Stimulated activated naive CD8-positive, alpha-beta T cell treated with anti-CD3 and anti-CD28 coated beads, Interleukin-15, amount 100 ng/mL, for 72 hours (primary cell): ENCODE measurements at regions not wholly inside any gene's neighbourhood (a gene's known extent, or its start where the extent isn't known, plus 50 kb on each side); places are given as distances from the start of the nearest gene placed in this dataset.
"Not testable (repeated sequence)": the region's sequence is repeated elsewhere in the genome, so short reads cannot be mapped to it uniquely, and the experiment has no call there.

ENCODE experiments used
- ATAC-seq: fragments of 150-1000 bp; cut with Tn5 transposase; 2 replicates; pipeline ENCODE4 v1.10.0; 2021; ENCODE audit warnings: mild to moderate bottlenecking, moderate library complexity
- DNase-seq, 2 donors: peaks; one replicate each; pipeline ENCODE4 v3.0.0; 2021 to 2022
- H3K27ac Mint-ChIP-seq, 2 donors: one replicate each; pipeline ENCODE4 v1.8.0; 2022; ENCODE audit warnings: mild to moderate bottlenecking in 2 of 2, mixed read lengths in 2 of 2, moderate library complexity in 2 of 2
- H3K27me3 Mint-ChIP-seq: one replicate; pipeline ENCODE4 v1.8.0; 2022; ENCODE audit warnings: mixed read lengths
- H3K4me1 Mint-ChIP-seq: one replicate; pipeline ENCODE4 v1.8.0; 2022; ENCODE audit warnings: mild to moderate bottlenecking, mixed read lengths
- H3K4me3 Mint-ChIP-seq, 2 donors: one replicate each; pipeline ENCODE4 v1.8.0; 2022; ENCODE audit warnings: mild to moderate bottlenecking in 2 of 2, mixed read lengths in 2 of 2, moderate library complexity in 1 of 2
- H3K9me3 Mint-ChIP-seq, 2 donors: one replicate each; pipeline ENCODE4 v1.8.0; 2022; ENCODE audit warnings: mixed read lengths in 2 of 2

DNA sequence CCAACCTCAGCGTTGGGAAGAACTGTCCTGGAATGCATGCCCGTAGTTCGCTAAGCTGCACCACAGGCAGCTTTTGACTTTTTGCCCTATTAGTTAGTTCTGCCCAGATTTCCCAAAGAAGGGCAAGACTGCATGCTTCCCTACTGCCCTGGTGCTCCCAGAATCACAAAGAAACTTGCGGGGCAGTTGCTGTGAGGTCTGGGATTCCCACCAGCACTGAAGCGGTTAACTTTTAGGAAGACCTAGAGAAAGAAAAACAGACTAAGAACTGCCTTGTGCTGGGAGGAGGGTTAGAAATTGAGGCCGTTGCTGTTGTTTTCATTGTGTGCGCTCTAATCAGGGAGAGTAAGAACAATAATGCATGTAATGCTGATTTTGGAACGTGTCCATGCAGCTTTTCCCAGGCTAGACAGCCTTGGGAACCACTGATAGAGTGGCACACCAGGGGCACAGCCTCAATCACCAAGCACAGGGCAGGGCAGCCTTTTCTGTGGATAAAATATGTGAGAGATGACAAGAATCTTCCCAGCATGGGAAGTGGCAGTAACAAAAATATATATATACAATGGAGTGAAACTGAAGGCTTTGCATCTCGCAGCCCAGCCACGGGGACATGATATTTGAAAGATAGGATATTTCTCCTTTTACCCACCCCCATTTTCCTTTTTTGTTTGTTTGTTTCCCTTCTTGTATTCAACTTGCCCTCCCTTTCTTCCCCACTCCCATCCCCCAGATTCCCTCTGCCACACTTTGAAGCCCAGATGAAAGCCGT, 137.7 kb upstream of the HEY2 start:
- H3K27ac Mint-ChIP-seq, result peak overlapping the region in 1 of 2 donors; percentile 59
- no peak overlapping the region for H3K4me3 Mint-ChIP-seq
- no peaks in the 10 kb centered on the region for H3K9me3 Mint-ChIP-seq
- DNase-seq (no peak), ATAC-seq (no peak)
- H3K27me3 Mint-ChIP-seq, result peaks cover 37% of the 10 kb centered on the region
- no peaks in the 10 kb centered on the region for H3K4me1 Mint-ChIP-seq

DNA sequence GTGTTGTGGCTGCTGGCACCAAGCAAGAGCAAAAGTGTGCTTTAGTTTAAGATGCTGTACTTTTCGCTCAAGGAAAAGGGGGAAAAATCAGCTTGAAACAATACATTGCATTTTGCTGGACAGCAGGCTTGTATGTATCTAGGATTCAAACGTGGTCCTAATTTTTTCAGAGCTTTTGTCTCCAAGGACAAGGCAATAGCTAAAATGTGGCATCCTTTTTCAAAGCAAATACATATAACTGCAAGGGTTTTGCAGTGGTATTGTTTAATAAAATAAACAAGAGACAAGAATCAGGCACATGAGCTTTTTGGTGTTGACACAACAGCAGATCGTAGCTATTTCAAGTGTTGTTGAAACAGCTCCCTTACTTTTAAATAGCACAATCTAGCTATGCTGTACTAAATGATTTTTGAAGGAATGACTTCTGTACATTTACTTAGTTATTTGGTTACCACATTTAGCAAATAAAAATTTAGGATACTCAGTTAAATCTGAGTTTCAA, 137.0 kb upstream of the HEY2 start:
- no peaks in the 10 kb centered on the region for H3K9me3 Mint-ChIP-seq
- peak overlapping the region in 1 of 2 donors; percentile 59 for H3K27ac Mint-ChIP-seq
- no peaks in the 10 kb centered on the region for H3K4me1 Mint-ChIP-seq
- no peak overlapping the region for H3K4me3 Mint-ChIP-seq
- peaks cover 37% of the 10 kb centered on the region for H3K27me3 Mint-ChIP-seq
- ATAC-seq, result no peak
- no peak for DNase-seq

GRCh38 chr6:125618629-125619028, 130.8 kb upstream of the HEY2 start:
- DNase-seq, result no peak
- H3K4me1 Mint-ChIP-seq, result no peaks in the 10 kb centered on the region
- no peak for ATAC-seq
- H3K4me3 Mint-ChIP-seq, result no peak overlapping the region
- H3K27ac Mint-ChIP-seq, result no peak overlapping the region
- H3K9me3 Mint-ChIP-seq, result no peaks in the 10 kb centered on the region
- H3K27me3 Mint-ChIP-seq, result peaks cover 24% of the 10 kb centered on the region

GRCh38 chr6:125623085-125623484, 126.3 kb upstream of the HEY2 start:
- Mint-ChIP-seq H3K4me3 (no peak overlapping the region), H3K27ac (peak overlapping the region in 1 of 2 donors; percentile 80), H3K4me1 (no peaks in the 10 kb centered on the region), H3K27me3 (no peaks in the 10 kb centered on the region), H3K9me3 (no peaks in the 10 kb centered on the region)
- DNase-seq (no peak), ATAC-seq (no peak)

DNA sequence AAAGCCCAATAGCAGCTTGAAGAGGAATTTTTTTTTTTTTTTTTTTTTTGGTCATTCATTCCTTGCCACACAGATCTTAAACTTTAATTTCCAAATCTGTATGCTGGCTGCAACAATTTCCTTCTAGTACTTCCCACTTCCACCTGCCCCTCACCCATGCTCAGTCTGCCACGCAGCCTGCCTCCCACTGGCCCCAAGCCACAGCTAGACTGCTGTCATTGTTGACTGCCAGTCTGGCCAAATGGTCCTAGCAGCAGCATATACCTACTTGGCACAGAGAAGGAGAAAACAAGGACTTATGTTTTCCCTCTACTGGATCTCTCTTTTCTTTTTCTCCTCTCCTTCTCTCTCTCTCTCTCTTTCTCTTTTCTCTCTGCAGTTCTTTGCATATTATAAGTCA, 118.3 kb upstream of the HEY2 start:
- H3K4me3 Mint-ChIP-seq, result no peak overlapping the region
- ATAC-seq (no peak), DNase-seq (no peak)
- no peak overlapping the region for H3K27ac Mint-ChIP-seq
- no peaks in the 10 kb centered on the region for H3K4me1 Mint-ChIP-seq
- H3K9me3 Mint-ChIP-seq, result no peaks in the 10 kb centered on the region
- no peaks in the 10 kb centered on the region for H3K27me3 Mint-ChIP-seq

DNA sequence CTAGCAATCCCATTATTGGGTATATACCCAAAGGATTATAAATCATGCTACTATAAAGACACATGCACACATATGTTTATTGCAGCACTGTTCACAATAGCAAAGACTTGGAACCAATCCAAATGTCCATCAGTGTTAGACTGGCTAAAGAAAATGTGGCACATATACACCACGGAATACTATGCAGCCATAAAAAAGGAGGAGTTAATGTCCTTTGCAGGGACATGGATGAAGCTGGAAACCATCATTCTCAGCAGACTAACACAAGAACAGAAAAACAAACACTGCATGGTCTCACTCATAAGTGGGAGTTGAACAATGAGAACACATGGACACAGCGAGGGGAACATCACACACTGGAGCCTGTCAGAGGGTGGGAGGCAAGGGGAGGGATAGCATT, 113.4 kb upstream of the HEY2 start:
- not testable (repeated sequence) for H3K27me3 Mint-ChIP-seq, H3K9me3 Mint-ChIP-seq, H3K27ac Mint-ChIP-seq, ATAC-seq, H3K4me3 Mint-ChIP-seq, DNase-seq, H3K4me1 Mint-ChIP-seq

- ATAC-seq (no peak), DNase-seq (no peak)
- Mint-ChIP-seq H3K27ac (no peak overlapping the region), H3K27me3 (peaks cover 9% of the 10 kb centered on the region), H3K9me3 (no peaks in the 10 kb centered on the region), H3K4me1 (no peaks in the 10 kb centered on the region), H3K4me3 (no peak overlapping the region)
Observed at GRCh38 chr6:125636671-125637070, 112.8 kb upstream of the HEY2 start.

- ATAC-seq (peak; percentile 8), DNase-seq (no peak)
- Mint-ChIP-seq H3K27ac (no peak overlapping the region), H3K9me3 (no peaks in the 10 kb centered on the region), H3K4me1 (no peaks in the 10 kb centered on the region), H3K27me3 (peaks cover 13% of the 10 kb centered on the region), H3K4me3 (no peak overlapping the region)
Observed at GRCh38 chr6:125637207-125637606, 112.2 kb upstream of the HEY2 start.

- no peak for ATAC-seq
- DNase-seq, result no peak
- no peak overlapping the region for H3K4me3 Mint-ChIP-seq
- H3K27me3 Mint-ChIP-seq, result peaks cover 13% of the 10 kb centered on the region
- no peak overlapping the region for H3K27ac Mint-ChIP-seq
- no peaks in the 10 kb centered on the region for H3K9me3 Mint-ChIP-seq
- no peaks in the 10 kb centered on the region for H3K4me1 Mint-ChIP-seq
Observed at GRCh38 chr6:125639466-125640020, 109.9 kb upstream of the HEY2 start.

DNA sequence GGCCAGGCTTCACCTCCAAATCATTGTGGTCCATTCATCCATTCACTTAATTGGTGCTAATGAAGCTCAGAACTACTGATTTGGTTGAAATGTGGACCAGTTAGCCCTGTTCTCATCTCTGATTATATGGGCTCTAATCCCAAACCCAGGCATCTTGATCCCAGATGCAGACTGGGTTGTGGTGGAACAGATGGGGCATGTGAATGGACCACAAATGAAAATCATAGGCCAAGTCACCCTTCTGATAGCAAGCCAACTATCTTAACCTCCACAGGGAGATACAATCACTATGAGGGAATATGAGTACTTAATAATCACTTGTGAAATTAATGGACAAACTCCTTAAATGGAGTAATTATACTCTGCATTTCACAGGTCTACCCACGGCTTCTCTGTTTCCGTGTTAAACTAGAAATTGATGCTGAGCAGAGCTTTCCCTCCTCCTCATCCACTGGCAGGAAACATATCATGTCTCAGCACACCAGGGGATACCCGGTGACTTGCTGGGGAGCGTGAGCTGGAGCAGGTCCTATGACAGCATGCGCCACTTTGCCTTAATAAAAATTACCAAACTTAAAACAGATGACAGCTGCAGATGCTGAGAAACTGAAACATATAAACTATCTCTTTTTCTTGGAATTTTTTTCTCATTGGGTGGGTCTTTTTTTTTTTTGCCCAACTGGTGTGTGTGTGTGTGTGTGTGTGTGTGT, 108.8 kb upstream of the HEY2 start:
- H3K9me3 Mint-ChIP-seq, result no peaks in the 10 kb centered on the region
- no peak overlapping the region for H3K27ac Mint-ChIP-seq

GRCh38 chr6:125643967-125644661, 105.3 kb upstream of the HEY2 start:
- not testable (repeated sequence) for DNase-seq, H3K27ac Mint-ChIP-seq

More for the DNA sequence above, 108.8 kb upstream of the HEY2 start:
- DNase-seq (no peak), ATAC-seq (no peak)
- no peaks in the 10 kb centered on the region for H3K4me1 Mint-ChIP-seq
- no peak overlapping the region for H3K4me3 Mint-ChIP-seq
- peaks cover 13% of the 10 kb centered on the region for H3K27me3 Mint-ChIP-seq

GRCh38 chr6:125647391-125647790, 102.0 kb upstream of the HEY2 start:
- Mint-ChIP-seq H3K27ac (no peak overlapping the region), H3K27me3 (no peaks in the 10 kb centered on the region), H3K4me1 (no peaks in the 10 kb centered on the region), H3K4me3 (no peak overlapping the region), H3K9me3 (no peaks in the 10 kb centered on the region)
- ATAC-seq, result no peak
- DNase-seq, result no peak

More at GRCh38 chr6:125643967-125644661, 105.3 kb upstream of the HEY2 start:
- H3K4me3 Mint-ChIP-seq, H3K9me3 Mint-ChIP-seq, H3K4me1 Mint-ChIP-seq, H3K27me3 Mint-ChIP-seq, ATAC-seq: not testable (repeated sequence)

DNA sequence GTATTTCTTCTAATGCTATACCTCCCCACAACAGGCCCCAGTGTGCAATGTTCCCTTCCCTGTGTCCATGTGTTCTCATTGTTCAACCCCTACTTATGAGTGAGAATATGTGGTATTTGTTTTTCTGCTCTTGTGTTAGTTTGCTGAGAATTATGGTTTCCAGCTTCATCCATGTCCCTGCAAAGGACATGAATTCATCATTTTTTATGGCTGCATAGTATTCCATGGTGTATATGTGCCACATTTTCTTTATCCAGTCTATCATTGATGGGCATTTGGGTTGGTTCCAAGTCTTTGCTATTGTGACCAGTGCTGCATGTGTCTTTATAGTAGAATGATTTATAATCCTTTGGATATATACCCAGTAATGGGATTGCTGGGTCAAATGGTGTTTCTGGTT, 95.7 kb upstream of the HEY2 start:
- H3K27me3 Mint-ChIP-seq, H3K4me1 Mint-ChIP-seq, H3K27ac Mint-ChIP-seq, H3K4me3 Mint-ChIP-seq, ATAC-seq, H3K9me3 Mint-ChIP-seq, DNase-seq: not testable (repeated sequence)

- ATAC-seq (no peak), DNase-seq (no peak)
- Mint-ChIP-seq H3K4me3 (no peak overlapping the region), H3K27ac (no peak overlapping the region), H3K27me3 (no peaks in the 10 kb centered on the region), H3K4me1 (no peaks in the 10 kb centered on the region), H3K9me3 (no peaks in the 10 kb centered on the region)
Observed at GRCh38 chr6:125655511-125655910, 93.9 kb upstream of the HEY2 start.

DNA sequence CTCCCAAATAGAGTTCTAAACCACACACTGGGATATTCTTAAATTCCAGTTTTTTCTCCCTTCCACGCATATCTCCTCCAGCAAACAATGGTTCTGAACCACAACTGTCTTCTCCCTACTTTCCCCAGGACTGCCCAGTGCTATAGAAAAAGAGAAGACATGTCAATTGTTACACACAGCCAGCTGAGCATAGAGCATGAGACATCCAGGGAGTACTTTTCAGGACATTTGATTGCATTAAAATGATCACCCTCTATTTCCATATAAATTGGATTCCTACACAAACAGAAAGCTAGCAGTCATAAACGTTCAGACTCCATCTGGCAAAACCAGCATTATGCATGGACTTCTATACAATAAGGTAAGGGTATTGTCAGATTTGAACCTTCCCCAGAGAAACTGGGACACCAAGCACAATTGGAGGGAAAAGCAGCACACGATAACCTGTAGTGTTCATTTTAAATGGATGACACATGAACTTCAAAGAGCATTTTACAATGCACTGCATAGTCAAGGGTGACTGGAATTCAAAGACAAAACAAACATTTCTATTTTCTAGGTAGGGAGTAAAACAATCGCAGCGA, 93.1 kb upstream of the HEY2 start:
- Mint-ChIP-seq H3K27me3 (no peaks in the 10 kb centered on the region), H3K4me1 (no peaks in the 10 kb centered on the region), H3K27ac (no peak overlapping the region), H3K4me3 (no peak overlapping the region), H3K9me3 (no peaks in the 10 kb centered on the region)
- ATAC-seq (no peak), DNase-seq (no peak)
